Transverse colon (tissue), 4 donors: ENCODE measurements at regions not wholly inside any gene's neighbourhood (a gene's known extent, or its start where the extent isn't known, plus 50 kb on each side); places are given as distances from the start of the nearest gene placed in this dataset.

ENCODE experiments used
- POLR2A ChIP-seq: fragments of 450-650 bp; IDR thresholded peaks from one replicate; pipeline ENCODE4 v1.6.1; 2016; ENCODE audit warnings: antibody characterized with exemption, mild to moderate bottlenecking, moderate library complexity
- POLR2AphosphoS5 ChIP-seq, 3 donors: sonication (generic); formaldehyde crosslinking; IDR thresholded peaks; one replicate each; pipeline ENCODE4 v1.6.1; 2016; ENCODE audit warnings: antibody characterized with exemption in 3 of 3
- TF ChIP-seq, protein P1 (sequence below), 5 experiments: fragments of 200-600 bp in 3 of 5; fragments of 450-650 bp in 2 of 5; sonication (generic) in 3 of 5; IDR thresholded peaks; 1 replicate in 2 of 5; 2 replicates in 3 of 5; pipeline ENCODE4 v1.5.1; 2016 to 2017; ENCODE audit warnings: antibody characterized with exemption in 5 of 5, inconsistent platforms in 3 of 5, mild to moderate bottlenecking in 2 of 5, moderate library complexity in 1 of 5

GRCh38 chr3:168216851-168217250, 121.1 kb upstream of the GOLIM4 start:
- TF ChIP-seq POLR2A (no peak), POLR2AphosphoS5 (IDR thresholded peaks at IDR 0.05) (no peak)
- TF ChIP-seq, protein P1, sequence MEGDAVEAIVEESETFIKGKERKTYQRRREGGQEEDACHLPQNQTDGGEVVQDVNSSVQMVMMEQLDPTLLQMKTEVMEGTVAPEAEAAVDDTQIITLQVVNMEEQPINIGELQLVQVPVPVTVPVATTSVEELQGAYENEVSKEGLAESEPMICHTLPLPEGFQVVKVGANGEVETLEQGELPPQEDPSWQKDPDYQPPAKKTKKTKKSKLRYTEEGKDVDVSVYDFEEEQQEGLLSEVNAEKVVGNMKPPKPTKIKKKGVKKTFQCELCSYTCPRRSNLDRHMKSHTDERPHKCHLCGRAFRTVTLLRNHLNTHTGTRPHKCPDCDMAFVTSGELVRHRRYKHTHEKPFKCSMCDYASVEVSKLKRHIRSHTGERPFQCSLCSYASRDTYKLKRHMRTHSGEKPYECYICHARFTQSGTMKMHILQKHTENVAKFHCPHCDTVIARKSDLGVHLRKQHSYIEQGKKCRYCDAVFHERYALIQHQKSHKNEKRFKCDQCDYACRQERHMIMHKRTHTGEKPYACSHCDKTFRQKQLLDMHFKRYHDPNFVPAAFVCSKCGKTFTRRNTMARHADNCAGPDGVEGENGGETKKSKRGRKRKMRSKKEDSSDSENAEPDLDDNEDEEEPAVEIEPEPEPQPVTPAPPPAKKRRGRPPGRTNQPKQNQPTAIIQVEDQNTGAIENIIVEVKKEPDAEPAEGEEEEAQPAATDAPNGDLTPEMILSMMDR (IDR thresholded peaks at IDR 0.05), result no peak
